ENCODE measurements at regions not wholly inside any gene's neighbourhood (a gene's known extent, or its start where the extent isn't known, plus 50 kb on each side); places are given as distances from the start of the nearest gene placed in this dataset.

DNA sequence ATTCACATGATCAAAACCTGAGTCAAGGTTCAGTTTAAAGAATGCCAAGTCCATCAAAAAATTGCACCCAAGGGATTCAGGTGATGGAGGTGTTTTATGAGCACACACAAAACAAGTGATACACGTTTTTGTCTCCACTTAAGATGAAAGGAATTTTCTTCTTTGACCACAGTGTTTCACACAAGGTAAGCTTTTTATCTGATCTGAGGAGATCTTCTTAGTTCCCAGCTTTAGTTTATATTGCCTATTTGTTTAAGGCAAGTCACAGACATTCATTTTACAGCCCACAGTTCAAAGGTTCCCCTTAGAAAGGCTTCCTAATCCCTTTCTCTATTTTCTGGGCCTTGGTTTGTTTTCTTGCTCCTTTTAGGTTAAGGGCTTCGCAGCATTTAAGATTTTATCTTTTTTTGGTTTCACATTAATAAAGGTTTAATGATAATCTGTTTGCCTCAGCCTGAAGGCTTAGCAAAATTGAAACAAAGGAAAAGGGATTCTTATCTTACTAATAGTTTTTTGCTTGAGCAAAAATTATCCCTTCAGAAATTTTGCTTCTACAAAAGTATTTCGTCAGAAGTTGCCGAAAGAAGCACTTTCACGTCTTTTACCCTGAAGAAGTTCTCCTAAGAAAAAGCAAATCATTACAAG lies 420.5 kb upstream of the NAALADL2 start:
- intact Hi-C loops (cut with micrococcal nuclease; ENCODE audit: unreplicated experiment), result no loop called here
- H3K4me1 ChIP-seq (ENCODE audit: control insufficient read depth, insufficient read depth, low read length), result peaks cover 26% of the 10 kb centered on the region
- in situ Hi-C loops (cut with HindIII; ENCODE audit: low pct_unique_long_range_greater_than_20kb, low sequenced_read_pairs), result no loop called here
- ATAC-seq (no peak), DNase-seq (ENCODE audit: low read depth, low spot score) (peak; percentile 10)
- POLR2A ChIA-PET, result no interaction called here
- H3K4me3 ChIP-seq (ENCODE audit: low read depth in 2 of 2, low read length in 2 of 2), result peak overlapping the region; percentile 68 to 71
- CTCF ChIA-PET, result no interaction called here
- H3K9me3 ChIP-seq (ENCODE audit: control insufficient read depth, insufficient read depth, low read depth, low read length), result no peaks in the 10 kb centered on the region
- H3K27ac ChIP-seq (ENCODE audit: low read length), result peak overlapping the region; percentile 99
- BruUV-seq (replicated peaks), result no TSS peak
- no peaks in the 10 kb centered on the region for H3K27me3 ChIP-seq (ENCODE audit: control insufficient read depth, insufficient read depth, low read length)
- no peaks in the 10 kb centered on the region for H3K36me3 ChIP-seq (ENCODE audit: control insufficient read depth, insufficient read depth, low read length)
- TF ChIP-seq, protein P1, sequence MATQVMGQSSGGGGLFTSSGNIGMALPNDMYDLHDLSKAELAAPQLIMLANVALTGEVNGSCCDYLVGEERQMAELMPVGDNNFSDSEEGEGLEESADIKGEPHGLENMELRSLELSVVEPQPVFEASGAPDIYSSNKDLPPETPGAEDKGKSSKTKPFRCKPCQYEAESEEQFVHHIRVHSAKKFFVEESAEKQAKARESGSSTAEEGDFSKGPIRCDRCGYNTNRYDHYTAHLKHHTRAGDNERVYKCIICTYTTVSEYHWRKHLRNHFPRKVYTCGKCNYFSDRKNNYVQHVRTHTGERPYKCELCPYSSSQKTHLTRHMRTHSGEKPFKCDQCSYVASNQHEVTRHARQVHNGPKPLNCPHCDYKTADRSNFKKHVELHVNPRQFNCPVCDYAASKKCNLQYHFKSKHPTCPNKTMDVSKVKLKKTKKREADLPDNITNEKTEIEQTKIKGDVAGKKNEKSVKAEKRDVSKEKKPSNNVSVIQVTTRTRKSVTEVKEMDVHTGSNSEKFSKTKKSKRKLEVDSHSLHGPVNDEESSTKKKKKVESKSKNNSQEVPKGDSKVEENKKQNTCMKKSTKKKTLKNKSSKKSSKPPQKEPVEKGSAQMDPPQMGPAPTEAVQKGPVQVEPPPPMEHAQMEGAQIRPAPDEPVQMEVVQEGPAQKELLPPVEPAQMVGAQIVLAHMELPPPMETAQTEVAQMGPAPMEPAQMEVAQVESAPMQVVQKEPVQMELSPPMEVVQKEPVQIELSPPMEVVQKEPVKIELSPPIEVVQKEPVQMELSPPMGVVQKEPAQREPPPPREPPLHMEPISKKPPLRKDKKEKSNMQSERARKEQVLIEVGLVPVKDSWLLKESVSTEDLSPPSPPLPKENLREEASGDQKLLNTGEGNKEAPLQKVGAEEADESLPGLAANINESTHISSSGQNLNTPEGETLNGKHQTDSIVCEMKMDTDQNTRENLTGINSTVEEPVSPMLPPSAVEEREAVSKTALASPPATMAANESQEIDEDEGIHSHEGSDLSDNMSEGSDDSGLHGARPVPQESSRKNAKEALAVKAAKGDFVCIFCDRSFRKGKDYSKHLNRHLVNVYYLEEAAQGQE (IDR thresholded peaks at IDR 0.05; ENCODE audit: insufficient read depth in 1 of 2, low read depth in 2 of 2, low read length in 1 of 2), result no peak
- peak; percentile 82 for TF ChIP-seq TCF7L2 (IDR thresholded peaks at IDR 0.05; ENCODE audit: low read depth, low read length)

DNA sequence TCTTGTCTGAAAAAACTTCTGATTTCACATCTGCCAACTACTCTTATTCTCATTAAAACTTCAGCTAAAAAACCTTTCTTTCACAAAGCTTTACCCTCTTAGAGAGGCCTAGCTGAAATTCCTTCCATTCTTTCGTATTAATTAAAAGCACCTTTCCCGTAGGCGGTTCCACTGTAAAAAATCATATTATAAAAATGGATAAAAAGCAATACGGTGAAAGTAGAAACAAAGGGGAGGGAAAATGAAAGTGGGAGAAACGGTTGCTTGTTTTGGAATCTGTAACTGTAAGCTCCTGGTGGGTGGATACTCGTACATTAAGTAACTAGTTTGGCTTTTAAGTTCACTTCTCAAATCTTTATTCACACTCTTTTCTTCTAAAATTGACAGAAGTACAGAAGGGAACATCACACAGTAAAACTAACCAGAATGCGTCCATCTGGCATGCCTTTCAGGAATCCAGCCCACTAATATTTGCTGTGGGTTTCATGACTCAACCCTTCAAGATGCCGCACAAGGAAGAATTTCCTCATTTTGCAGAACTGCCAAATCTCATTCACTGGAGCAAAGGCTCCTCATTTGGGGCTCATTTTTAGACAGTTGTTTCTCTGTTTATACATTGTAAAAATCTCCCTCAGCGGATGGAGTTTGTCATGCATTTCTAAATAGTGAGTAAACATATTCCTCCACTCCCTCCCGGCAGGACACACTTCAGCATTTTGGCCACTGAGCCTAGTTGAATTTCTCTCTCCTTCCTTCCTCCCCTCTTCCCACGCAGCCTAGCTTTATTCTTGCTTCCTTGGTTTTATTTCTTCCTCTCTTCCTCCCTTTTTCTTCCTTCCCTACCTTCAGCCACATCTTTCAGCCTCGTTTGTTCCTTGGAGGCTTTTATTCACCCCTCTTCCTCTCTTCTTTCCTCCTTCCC lies 419.5 kb upstream of the NAALADL2 start:
- TF ChIP-seq POLR2AphosphoS5 (IDR thresholded peaks at IDR 0.05; ENCODE audit: low read depth, low read length), result peak; percentile 93
- no peak for TF ChIP-seq CTCF (IDR thresholded peaks at IDR 0.05)
- TF ChIP-seq, protein P1 (IDR thresholded peaks at IDR 0.05; ENCODE audit: insufficient read depth in 1 of 2, low read depth in 2 of 2, low read length in 1 of 2), result no peak
- peak; percentile 98 for TF ChIP-seq TCF7L2 (IDR thresholded peaks at IDR 0.05; ENCODE audit: low read depth, low read length)
- in situ Hi-C loops (cut with HindIII; ENCODE audit: low pct_unique_long_range_greater_than_20kb, low sequenced_read_pairs), result no loop called here
- Histone ChIP-seq H3K27me3 (ENCODE audit: control insufficient read depth, insufficient read depth, low read length) (no peaks in the 10 kb centered on the region), H3K36me3 (ENCODE audit: control insufficient read depth, insufficient read depth, low read length) (no peaks in the 10 kb centered on the region), H3K9me3 (ENCODE audit: control insufficient read depth, insufficient read depth, low read depth, low read length) (no peaks in the 10 kb centered on the region), H3K4me3 (ENCODE audit: low read depth in 2 of 2, low read length in 2 of 2) (peak overlapping the region; percentile 68 to 71), H3K27ac (ENCODE audit: low read length) (peak overlapping the region; percentile 99), H3K4me1 (ENCODE audit: control insufficient read depth, insufficient read depth, low read length) (peaks cover 26% of the 10 kb centered on the region)
- POLR2A ChIA-PET, result interaction anchor here (0.7 kb wide), 1 partner anchor 1862 kb away, joined by 4 read pairs; no protein-coding TSS in a partner anchor
- no TSS peak for BruUV-seq (replicated peaks)
- CTCF ChIA-PET, result no interaction called here
- intact Hi-C loops (cut with micrococcal nuclease; ENCODE audit: unreplicated experiment), result no loop called here
- ATAC-seq (peak; percentile 64), DNase-seq (ENCODE audit: low read depth, low spot score) (peak; percentile 82)
